ENCODE measurements at regions not wholly inside any gene's neighbourhood (a gene's known extent, or its start where the extent isn't known, plus 50 kb on each side); places are given as distances from the start of the nearest gene placed in this dataset.

DNA sequence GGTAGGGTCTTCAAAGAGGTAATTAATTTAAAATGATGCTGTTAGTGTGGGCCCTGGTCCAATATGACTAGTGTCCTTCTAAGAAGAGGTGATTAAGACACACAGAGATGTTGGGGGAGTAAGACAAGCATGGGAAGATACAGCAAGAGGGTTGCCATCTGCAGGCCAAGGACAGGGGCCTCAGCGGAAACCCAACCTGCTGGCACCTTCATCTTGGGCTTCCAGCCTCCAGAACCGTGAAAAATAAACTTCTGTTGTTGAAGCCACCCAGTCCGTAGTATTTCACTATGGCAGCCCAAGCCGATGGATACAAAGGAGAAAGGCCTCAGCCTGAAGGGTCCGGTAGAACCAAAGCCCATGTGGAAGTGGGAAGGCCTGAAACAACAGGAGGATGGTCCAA, 161.7 kb upstream of the UBE2E1 start:
- TF ChIP-seq, protein P1, sequence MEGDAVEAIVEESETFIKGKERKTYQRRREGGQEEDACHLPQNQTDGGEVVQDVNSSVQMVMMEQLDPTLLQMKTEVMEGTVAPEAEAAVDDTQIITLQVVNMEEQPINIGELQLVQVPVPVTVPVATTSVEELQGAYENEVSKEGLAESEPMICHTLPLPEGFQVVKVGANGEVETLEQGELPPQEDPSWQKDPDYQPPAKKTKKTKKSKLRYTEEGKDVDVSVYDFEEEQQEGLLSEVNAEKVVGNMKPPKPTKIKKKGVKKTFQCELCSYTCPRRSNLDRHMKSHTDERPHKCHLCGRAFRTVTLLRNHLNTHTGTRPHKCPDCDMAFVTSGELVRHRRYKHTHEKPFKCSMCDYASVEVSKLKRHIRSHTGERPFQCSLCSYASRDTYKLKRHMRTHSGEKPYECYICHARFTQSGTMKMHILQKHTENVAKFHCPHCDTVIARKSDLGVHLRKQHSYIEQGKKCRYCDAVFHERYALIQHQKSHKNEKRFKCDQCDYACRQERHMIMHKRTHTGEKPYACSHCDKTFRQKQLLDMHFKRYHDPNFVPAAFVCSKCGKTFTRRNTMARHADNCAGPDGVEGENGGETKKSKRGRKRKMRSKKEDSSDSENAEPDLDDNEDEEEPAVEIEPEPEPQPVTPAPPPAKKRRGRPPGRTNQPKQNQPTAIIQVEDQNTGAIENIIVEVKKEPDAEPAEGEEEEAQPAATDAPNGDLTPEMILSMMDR (IDR thresholded peaks at IDR 0.05) = no peak
- TF ChIP-seq POLR2A (IDR thresholded peaks at IDR 0.05) = no peak
